Natural killer cell treated with Interleukin-12 subunit alpha and Interleukin-12 subunit beta and Interleukin-15 and Interleukin-18, amount 100 ng/mL, for 72 hours (primary cell): ENCODE measurements at regions not wholly inside any gene's neighbourhood (a gene's known extent, or its start where the extent isn't known, plus 50 kb on each side); places are given as distances from the start of the nearest gene placed in this dataset.

Source experiments
- ATAC-seq, 2 donors: fragments of 150-1000 bp; cut with Tn5 transposase in 1 of 2; sonication (Bioruptor Pico), chemical (Tn5 transposase) in 1 of 2; 2 replicates each; pipeline ENCODE4 v1.10.0; 2021
- DNase-seq: peaks from one replicate; pipeline ENCODE4 v3.0.0; 2022; ENCODE audit warnings: low spot score
- H3K27ac Mint-ChIP-seq, 2 donors: 1 replicate in 1 of 2; 2 replicates in 1 of 2; pipeline ENCODE4 v1.8.0; 2022; ENCODE audit warnings: mixed read lengths in 2 of 2, mild to moderate bottlenecking in 1 of 2, moderate library complexity in 1 of 2
- H3K27me3 Mint-ChIP-seq, 2 donors: 1 replicate in 1 of 2; 2 replicates in 1 of 2; pipeline ENCODE4 v1.8.0; 2022; ENCODE audit warnings: mixed read lengths in 2 of 2
- H3K36me3 Mint-ChIP-seq: one replicate; pipeline ENCODE4 v1.8.0; 2022; ENCODE audit warnings: mixed read lengths
- H3K4me1 Mint-ChIP-seq, 2 donors: 1 replicate in 1 of 2; 2 replicates in 1 of 2; pipeline ENCODE4 v1.8.0; 2022; ENCODE audit warnings: low read depth in 2 of 2, mixed read lengths in 2 of 2, mild to moderate bottlenecking in 1 of 2
- H3K4me3 Mint-ChIP-seq: one replicate; pipeline ENCODE4 v1.8.0; 2022; ENCODE audit warnings: mixed read lengths
- H3K9me3 Mint-ChIP-seq: 2 replicates; pipeline ENCODE4 v1.8.0; 2022; ENCODE audit warnings: mixed read lengths

DNA sequence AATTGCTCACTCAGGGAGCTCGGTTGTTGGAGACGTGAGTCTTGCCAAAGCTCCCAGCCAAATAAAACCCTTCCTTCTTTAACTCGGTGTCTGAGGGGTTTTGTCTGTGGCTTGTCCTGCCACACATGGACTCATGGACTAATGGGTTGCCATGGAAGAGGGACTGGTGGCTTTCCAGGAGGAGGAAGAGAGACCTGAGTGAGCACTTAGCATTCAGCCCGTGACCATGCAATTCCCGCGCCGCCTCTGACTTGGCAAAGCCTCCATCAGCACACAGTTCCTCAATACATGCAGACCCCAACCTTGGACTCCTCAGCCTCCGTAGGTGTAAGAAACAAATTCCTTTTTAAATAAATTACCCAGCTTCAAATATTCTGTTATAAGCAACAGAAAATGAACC lies 57.3 kb upstream of the TMEM18 start:
- H3K9me3 Mint-ChIP-seq, result no peaks in the 10 kb centered on the region
- ATAC-seq (no peak), DNase-seq (no peak)
- H3K27me3 Mint-ChIP-seq, result peaks cover 10 to 18% of the 10 kb centered on the region in 2 donors
- no peak overlapping the region for H3K27ac Mint-ChIP-seq
- peaks cover 3% of the 10 kb centered on the region in 2 donors for H3K4me1 Mint-ChIP-seq
- H3K36me3 Mint-ChIP-seq, result no peaks in the 10 kb centered on the region
- H3K4me3 Mint-ChIP-seq, result no peak overlapping the region

DNA sequence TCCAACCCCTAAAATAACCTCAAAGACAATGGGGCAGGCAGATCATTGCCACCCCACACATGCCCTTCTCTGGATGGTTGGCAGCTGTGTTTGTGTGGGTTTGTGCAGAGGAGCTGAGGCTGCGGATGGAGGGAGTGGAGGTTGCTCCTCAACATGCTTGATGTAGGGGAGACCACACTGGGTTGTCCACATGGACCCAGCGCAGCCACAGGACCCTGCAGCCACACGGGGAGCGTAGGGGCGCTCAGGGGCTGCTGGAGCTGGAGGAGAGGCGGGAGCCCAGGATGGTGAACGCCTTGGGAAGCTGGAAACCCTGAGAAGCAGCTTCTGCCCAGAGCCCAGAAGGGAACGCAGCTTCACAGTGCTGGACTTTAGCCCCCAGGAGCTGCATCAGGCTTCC lies 56.3 kb upstream of the TMEM18 start:
- H3K4me3 Mint-ChIP-seq, result no peak overlapping the region
- no peaks in the 10 kb centered on the region for H3K4me1 Mint-ChIP-seq
- H3K27ac Mint-ChIP-seq, result no peak overlapping the region
- H3K27me3 Mint-ChIP-seq, result peaks cover 17 to 20% of the 10 kb centered on the region in 2 donors
- H3K9me3 Mint-ChIP-seq, result no peaks in the 10 kb centered on the region
- no peaks in the 10 kb centered on the region for H3K36me3 Mint-ChIP-seq
- no peak for ATAC-seq
- no peak for DNase-seq

DNA sequence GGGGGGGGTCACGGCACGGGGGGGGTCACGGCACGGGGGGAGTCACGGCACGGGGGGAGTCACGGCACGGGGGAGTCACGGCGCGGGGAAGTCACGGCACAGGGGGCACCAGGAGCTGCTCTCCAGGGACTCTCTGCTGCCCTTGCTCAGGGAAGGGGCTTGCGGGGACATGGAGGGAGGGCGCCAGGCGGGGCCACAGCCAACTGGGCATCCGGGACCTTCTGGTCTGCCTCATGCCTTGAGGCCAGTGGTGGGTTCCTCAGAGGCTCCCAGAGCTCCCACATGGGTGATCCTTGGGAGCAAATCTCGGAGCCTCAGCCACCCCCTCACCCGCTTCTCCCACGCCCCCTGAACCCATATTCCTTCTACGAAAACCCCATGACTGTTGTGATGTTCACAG lies 55.8 kb upstream of the TMEM18 start:
- Mint-ChIP-seq H3K4me1 (no peaks in the 10 kb centered on the region), H3K36me3 (no peaks in the 10 kb centered on the region), H3K27me3 (peaks cover 17 to 20% of the 10 kb centered on the region in 2 donors), H3K27ac (no peak overlapping the region), H3K9me3 (no peaks in the 10 kb centered on the region), H3K4me3 (no peak overlapping the region)
- no peak for ATAC-seq
- DNase-seq, result no peak

DNA sequence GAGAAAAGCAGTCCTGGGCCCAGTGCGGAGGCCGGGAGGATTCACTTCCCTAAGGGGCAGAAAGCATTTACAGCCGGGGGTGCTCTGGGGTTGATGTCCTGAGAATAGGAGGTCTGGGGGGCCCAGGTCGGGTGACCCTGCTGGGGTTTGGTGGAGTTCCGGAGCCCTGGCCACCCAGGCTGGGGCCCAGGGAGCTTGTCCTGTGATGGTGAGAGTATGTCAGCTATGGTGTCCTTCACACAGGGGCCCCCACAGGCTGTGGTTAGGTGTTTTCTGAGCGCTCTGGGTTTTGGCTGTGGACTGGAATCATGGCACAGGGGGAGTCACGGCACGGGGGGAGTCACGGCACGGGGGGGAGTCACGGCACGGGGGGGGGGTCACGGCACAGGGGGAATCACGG lies 54.5 kb upstream of the TMEM18 start:
- Mint-ChIP-seq H3K27me3 (peaks cover 17% of the 10 kb centered on the region in 2 donors), H3K4me1 (no peaks in the 10 kb centered on the region), H3K36me3 (no peaks in the 10 kb centered on the region), H3K4me3 (no peak overlapping the region), H3K9me3 (no peaks in the 10 kb centered on the region), H3K27ac (no peak overlapping the region)
- DNase-seq (no peak), ATAC-seq (no peak)

DNA sequence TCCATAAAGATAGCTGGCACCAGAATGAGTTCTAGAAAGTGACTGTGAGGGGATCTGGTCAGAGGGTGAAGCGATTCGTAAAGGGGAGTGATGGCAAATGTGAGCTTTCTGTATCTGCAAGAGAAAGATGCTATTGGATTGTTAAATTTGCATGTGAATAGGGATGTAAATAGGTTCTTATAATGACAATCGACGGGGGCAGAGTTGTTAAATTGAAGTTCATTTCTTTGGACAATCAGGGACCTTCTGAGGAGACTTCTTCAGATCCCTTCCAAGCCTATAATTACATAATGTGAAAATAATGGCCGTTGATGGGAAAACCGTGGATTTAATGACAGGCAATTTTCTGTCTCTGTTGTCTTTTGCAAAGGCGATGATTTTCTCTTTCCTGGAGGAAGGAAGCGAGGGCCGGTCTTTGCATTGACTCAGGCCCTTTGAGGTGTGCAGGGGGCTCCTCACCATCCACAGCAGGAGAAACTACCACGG lies 52.2 kb upstream of the TMEM18 start:
- ATAC-seq (no peak), DNase-seq (no peak)
- H3K4me1 Mint-ChIP-seq, result no peaks in the 10 kb centered on the region
- H3K9me3 Mint-ChIP-seq, result no peaks in the 10 kb centered on the region
- no peak overlapping the region for H3K27ac Mint-ChIP-seq
- H3K4me3 Mint-ChIP-seq, result no peak overlapping the region
- peaks cover 24 to 27% of the 10 kb centered on the region in 2 donors for H3K27me3 Mint-ChIP-seq
- no peaks in the 10 kb centered on the region for H3K36me3 Mint-ChIP-seq

DNA sequence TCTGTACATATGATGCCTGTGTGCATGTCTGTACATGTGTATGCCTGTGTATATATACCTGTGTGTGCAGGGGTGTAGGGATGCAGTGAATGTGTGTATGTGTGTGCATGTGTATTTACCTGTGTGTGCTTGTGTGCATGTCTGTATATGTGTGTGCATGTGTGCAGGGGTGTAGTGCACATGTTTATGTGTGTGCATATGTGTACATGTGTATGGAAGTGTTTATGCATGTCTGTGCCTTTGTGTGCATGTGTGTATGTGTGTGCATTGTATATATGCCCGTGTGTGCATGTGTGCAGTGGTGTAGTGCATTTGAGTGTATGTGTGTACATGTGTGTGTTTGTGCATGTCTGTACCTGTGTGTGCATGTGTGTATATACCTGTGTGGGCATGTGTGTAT lies 51.0 kb upstream of the TMEM18 start:
- DNase-seq (no peak), ATAC-seq (no peak)
- H3K27me3 Mint-ChIP-seq, result peaks cover 32 to 33% of the 10 kb centered on the region in 2 donors
- no peak overlapping the region for H3K4me3 Mint-ChIP-seq
- no peaks in the 10 kb centered on the region for H3K36me3 Mint-ChIP-seq
- H3K27ac Mint-ChIP-seq, result no peak overlapping the region
- no peaks in the 10 kb centered on the region for H3K4me1 Mint-ChIP-seq
- H3K9me3 Mint-ChIP-seq, result no peaks in the 10 kb centered on the region

DNA sequence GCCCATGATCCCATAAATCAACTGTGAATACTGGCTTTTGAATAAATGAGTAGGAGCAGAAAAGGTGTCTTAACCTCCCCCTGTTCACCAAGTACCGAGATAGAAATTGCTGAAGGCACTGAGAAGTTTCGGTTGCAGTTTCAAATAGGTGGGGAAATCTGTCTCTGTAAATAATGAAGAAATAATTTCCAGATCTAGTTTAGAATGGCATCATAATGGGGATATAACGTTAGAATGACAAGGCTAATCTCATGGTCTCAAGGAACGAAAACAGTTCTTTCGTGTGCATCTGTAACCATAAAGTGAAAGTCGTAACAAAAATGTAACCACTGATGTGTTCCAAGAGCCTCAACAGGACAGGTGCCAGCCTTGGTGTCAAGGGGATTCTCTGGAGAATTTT lies 49.9 kb upstream of the TMEM18 start:
- H3K4me3 Mint-ChIP-seq, result no peak overlapping the region

More for the DNA sequence above, 49.9 kb upstream of the TMEM18 start:
- peaks cover 32 to 35% of the 10 kb centered on the region in 2 donors for H3K27me3 Mint-ChIP-seq
- no peak for DNase-seq
- H3K36me3 Mint-ChIP-seq, result no peaks in the 10 kb centered on the region
- H3K4me1 Mint-ChIP-seq, result no peaks in the 10 kb centered on the region
- no peaks in the 10 kb centered on the region for H3K9me3 Mint-ChIP-seq
- H3K27ac Mint-ChIP-seq, result no peak overlapping the region
- ATAC-seq, result no peak
